Hepatocyte (in vitro differentiated cells): ENCODE measurements at regions not wholly inside any gene's neighbourhood (a gene's known extent, or its start where the extent isn't known, plus 50 kb on each side); places are given as distances from the start of the nearest gene placed in this dataset.

Experiments used
- EZH2 ChIP-seq: fragments of 200-600 bp; sonication (generic); IDR thresholded peaks from 2 replicates; pipeline ENCODE4 v1.6.1; 2016; ENCODE audit warnings: antibody characterized with exemption, mild to moderate bottlenecking, borderline replicate concordance
- EZH2phosphoT487 ChIP-seq: fragments of 200-600 bp; sonication (generic); IDR thresholded peaks from one replicate; pipeline ENCODE4 v1.6.1; 2018; ENCODE audit warnings: antibody characterized with exemption, mild to moderate bottlenecking, low read depth, moderate library complexity; ENCODE audit not compliant: unreplicated experiment, severe bottlenecking
- TF ChIP-seq, protein P1 (sequence below): fragments of 200-600 bp; sonication (generic); IDR thresholded peaks from 2 replicates; pipeline ENCODE4 v1.5.1; 2016; ENCODE audit warnings: antibody characterized with exemption, mild to moderate bottlenecking; ENCODE audit not compliant: poor library complexity

- TF ChIP-seq, protein P1, sequence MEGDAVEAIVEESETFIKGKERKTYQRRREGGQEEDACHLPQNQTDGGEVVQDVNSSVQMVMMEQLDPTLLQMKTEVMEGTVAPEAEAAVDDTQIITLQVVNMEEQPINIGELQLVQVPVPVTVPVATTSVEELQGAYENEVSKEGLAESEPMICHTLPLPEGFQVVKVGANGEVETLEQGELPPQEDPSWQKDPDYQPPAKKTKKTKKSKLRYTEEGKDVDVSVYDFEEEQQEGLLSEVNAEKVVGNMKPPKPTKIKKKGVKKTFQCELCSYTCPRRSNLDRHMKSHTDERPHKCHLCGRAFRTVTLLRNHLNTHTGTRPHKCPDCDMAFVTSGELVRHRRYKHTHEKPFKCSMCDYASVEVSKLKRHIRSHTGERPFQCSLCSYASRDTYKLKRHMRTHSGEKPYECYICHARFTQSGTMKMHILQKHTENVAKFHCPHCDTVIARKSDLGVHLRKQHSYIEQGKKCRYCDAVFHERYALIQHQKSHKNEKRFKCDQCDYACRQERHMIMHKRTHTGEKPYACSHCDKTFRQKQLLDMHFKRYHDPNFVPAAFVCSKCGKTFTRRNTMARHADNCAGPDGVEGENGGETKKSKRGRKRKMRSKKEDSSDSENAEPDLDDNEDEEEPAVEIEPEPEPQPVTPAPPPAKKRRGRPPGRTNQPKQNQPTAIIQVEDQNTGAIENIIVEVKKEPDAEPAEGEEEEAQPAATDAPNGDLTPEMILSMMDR = no peak
- no peak for TF ChIP-seq EZH2
- TF ChIP-seq EZH2phosphoT487 = no peak
Measured at GRCh38 chr2:375270-375955, 87.5 kb upstream of the ALKAL2 start.
